Spleen (tissue), 7 donors: ENCODE measurements at regions not wholly inside any gene's neighbourhood (a gene's known extent, or its start where the extent isn't known, plus 50 kb on each side); places are given as distances from the start of the nearest gene placed in this dataset.

Experiments used
- CTCF ChIP-seq, 11 experiments: fragments of 200-600 bp in 7 of 11; fragments of 450-650 bp in 4 of 11; sonication (generic) in 4 of 11; IDR thresholded peaks in 8 of 11; conservative IDR thresholded peaks in 3 of 11; 1 replicate in 7 of 11; 2 replicates in 4 of 11; pipeline versions ENCODE4 v1.4.0 to v1.8.0; 2016 to 2021; ENCODE audit warnings: antibody characterized with exemption in 11 of 11, inconsistent platforms in 4 of 11, mild to moderate bottlenecking in 1 of 11
- POLR2AphosphoS5 ChIP-seq, 3 donors: sonication (generic); formaldehyde crosslinking; IDR thresholded peaks; one replicate each; pipeline ENCODE4 v1.5.1; 2017; ENCODE audit warnings: antibody characterized with exemption in 3 of 3
- donor health status: DM: no; HTN: no; CAD: no; lungs with moderate emphysema.
- donor health status: DM: no; HTN: no; CAD: no.
- donor health status: DM: no; HTN: no; CAD: no.

GRCh38 chr17:77373299-77374169, 232.8 kb downstream of the SEC14L1 start:
- TF ChIP-seq CTCF (IDR thresholded peaks at IDR 0.05 in 8 of 11, conservative IDR thresholded peaks at IDR 0.05 in 3 of 11) (no peak), POLR2AphosphoS5 (IDR thresholded peaks at IDR 0.05) (peak in 2 of 3 donors; percentile 71 to 73)
